ENCODE measurements at regions not wholly inside any gene's neighbourhood (a gene's known extent, or its start where the extent isn't known, plus 50 kb on each side); places are given as distances from the start of the nearest gene placed in this dataset.

GRCh38 chr14:94699831-94700230 lies 70.1 kb downstream of the GSC start:
- H3K4me1 ChIP-seq: no peaks in the 10 kb centered on the region
- ChIA-PET POLR2A (no interaction called here), CTCF (interaction anchor here (2.7 to 5.6 kb wide), 2 partner anchors 11 to 48 kb away, joined by 12 to 45 read pairs; no protein-coding TSS in a partner anchor)
- no peak overlapping the region for H3K27ac ChIP-seq
- no peak overlapping the region for H3K4me2 ChIP-seq
- ATAC-seq: no peak
- H3K4me3 ChIP-seq: no peak overlapping the region
- no peak for TF ChIP-seq MAFK (IDR thresholded peaks at IDR 0.05; ENCODE audit: partially characterized antibody)
- TF ChIP-seq TFCP2L1 (CRISPR knock-in tag; IDR thresholded peaks at IDR 0.05): no peak
- no peak for TF ChIP-seq CHD2 (IDR thresholded peaks at IDR 0.05; ENCODE audit: low read length, partially characterized antibody)
- TF ChIP-seq CBX8 (IDR thresholded peaks at IDR 0.05): no peak
- TF ChIP-seq EHMT2 (IDR thresholded peaks at IDR 0.05; ENCODE audit: low read depth): no peak
- no peak for TF ChIP-seq ESRRA (IDR thresholded peaks at IDR 0.05; ENCODE audit: borderline replicate concordance, low read length)
- no peak for TF ChIP-seq ZFP36 (IDR thresholded peaks at IDR 0.05; ENCODE audit: borderline replicate concordance, partially characterized antibody)
- no peak for TF ChIP-seq RAD21 (conservative IDR thresholded peaks at IDR 0.05 in 1 of 2, IDR thresholded peaks at IDR 0.05 in 1 of 2)
- TF ChIP-seq RARB (CRISPR knock-in tag; IDR thresholded peaks at IDR 0.05): no peak
- TF ChIP-seq BCL3 (IDR thresholded peaks at IDR 0.05): no peak
- TF ChIP-seq MYC (IDR thresholded peaks at IDR 0.05; ENCODE audit: borderline replicate concordance, low read length): no peak
- no peak for TF ChIP-seq ELK1 (IDR thresholded peaks at IDR 0.05; ENCODE audit: low read depth, low read length)
- TF ChIP-seq NR3C1 (IDR thresholded peaks at IDR 0.05): no peak
- TF ChIP-seq POLR2AphosphoS2 (conservative IDR thresholded peaks at IDR 0.05; ENCODE audit: low read length): no peak
- WGBS (ENCODE audit: missing lambda C conversion rate): 23% methylated on average over 9 of the region's 9 CpGs
- H3K9me3 ChIP-seq: no peaks in the 10 kb centered on the region
- DNase-seq (ENCODE audit: low read depth in 1 of 2, low spot score in 1 of 2): no peak
- no peak for FAIRE-seq

- 54% methylated on average over 12 of the region's 12 CpGs for WGBS (ENCODE audit: missing lambda C conversion rate)
- no peak for DNase-seq (ENCODE audit: low read depth in 1 of 2, low spot score in 1 of 2)
- CTCF ChIA-PET: interaction anchor here (0.6 to 5.6 kb wide), 3 partner anchors 9 to 173 kb away, joined by 3 to 45 read pairs (median 12); no protein-coding TSS in a partner anchor
- FAIRE-seq: no peak
- ATAC-seq: no peak
- Histone ChIP-seq H3K4me1 (no peaks in the 10 kb centered on the region), H3K4me2 (no peak overlapping the region), H3K9me3 (no peaks in the 10 kb centered on the region), H3K27ac (no peak overlapping the region), H3K4me3 (no peak overlapping the region)
- POLR2A ChIA-PET: no interaction called here
- TF ChIP-seq GATA3 (IDR thresholded peaks at IDR 0.05; ENCODE audit: borderline replicate concordance) (no peak), EHMT2 (IDR thresholded peaks at IDR 0.05; ENCODE audit: low read depth) (no peak), JUNB (IDR thresholded peaks at IDR 0.05) (no peak), BCL3 (IDR thresholded peaks at IDR 0.05) (no peak), CEBPB (IDR thresholded peaks at IDR 0.05) (no peak)
Measured at GRCh38 chr14:94697773-94698556, 71.9 kb downstream of the GSC start.

GRCh38 chr14:94696518-94696917 lies 73.4 kb downstream of the GSC start:
- TF ChIP-seq NR3C1 (IDR thresholded peaks at IDR 0.05) (no peak), EHF (CRISPR knock-in tag; IDR thresholded peaks at IDR 0.05) (no peak), SREBF2 (IDR thresholded peaks at IDR 0.05) (no peak), ZFP36 (IDR thresholded peaks at IDR 0.05; ENCODE audit: borderline replicate concordance, partially characterized antibody) (no peak), TP53 (CRISPR knock-in tag; IDR thresholded peaks at IDR 0.05) (no peak), ATOH8 (CRISPR knock-in tag; IDR thresholded peaks at IDR 0.05; ENCODE audit: low read depth) (no peak), HEYL (CRISPR knock-in tag; IDR thresholded peaks at IDR 0.05) (no peak)
- ATAC-seq (no peak), FAIRE-seq (no peak), DNase-seq (ENCODE audit: low read depth in 1 of 2, low spot score in 1 of 2) (no peak)
- Histone ChIP-seq H3K4me3 (no peak overlapping the region), H3K4me1 (no peaks in the 10 kb centered on the region), H3K4me2 (no peak overlapping the region), H3K27ac (no peak overlapping the region), H3K9me3 (no peaks in the 10 kb centered on the region)
- CTCF ChIA-PET: interaction anchor here (0.9 to 1.3 kb wide), 3 partner anchors 9 to 341 kb away, joined by 3 read pairs; no protein-coding TSS in a partner anchor
- 83% methylated on average over 7 of the region's 7 CpGs for WGBS (ENCODE audit: missing lambda C conversion rate)
- POLR2A ChIA-PET: no interaction called here
